HG03457 (cell line): ENCODE measurements at regions not wholly inside any gene's neighbourhood (a gene's known extent, or its start where the extent isn't known, plus 50 kb on each side); places are given as distances from the start of the nearest gene placed in this dataset.

Experiments
- ATAC-seq: cut with Tn5 transposase; IDR thresholded peaks from one replicate; pipeline ENCODE4 v1.9.1; 2021; ENCODE audit warnings: moderate number of reproducible peaks; ENCODE audit not compliant: unreplicated experiment

DNA sequence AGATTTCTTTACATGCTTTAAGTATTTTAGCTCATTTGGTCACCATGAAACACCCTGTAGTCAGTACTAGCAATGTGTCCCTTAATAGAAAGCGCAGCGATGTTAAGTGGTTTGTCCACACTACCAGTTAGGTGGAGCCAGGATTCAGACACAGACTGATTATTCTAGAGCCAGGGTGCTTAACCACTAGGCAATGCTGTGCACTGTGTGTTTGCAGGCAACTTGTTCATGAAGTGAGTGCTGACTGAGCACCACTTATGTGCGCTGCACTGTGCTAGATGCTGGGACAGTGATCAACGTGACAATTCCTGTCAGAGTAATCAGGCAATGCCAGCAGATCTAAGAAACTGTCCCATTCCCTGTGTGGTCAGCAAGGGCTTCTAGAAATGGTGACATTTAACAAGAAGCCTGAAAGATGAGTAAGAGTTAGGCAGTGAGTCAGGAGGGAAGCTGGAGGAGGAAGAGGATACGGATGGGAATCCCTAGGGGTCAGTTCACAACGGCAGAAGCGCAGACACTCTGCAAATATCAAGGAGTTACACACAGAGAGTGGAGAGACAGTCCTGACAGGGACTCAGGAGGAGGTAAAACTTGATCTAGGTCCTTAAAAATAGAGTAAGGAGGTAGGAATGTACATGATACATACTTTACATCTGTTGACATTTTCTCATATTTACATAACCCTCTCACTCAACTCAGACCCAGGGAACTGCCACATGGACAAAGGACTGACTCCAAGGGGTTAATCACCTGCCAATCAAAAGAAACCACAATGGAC is 69.7 kb upstream of the EGR2 start:
- ATAC-seq: no peak

DNA sequence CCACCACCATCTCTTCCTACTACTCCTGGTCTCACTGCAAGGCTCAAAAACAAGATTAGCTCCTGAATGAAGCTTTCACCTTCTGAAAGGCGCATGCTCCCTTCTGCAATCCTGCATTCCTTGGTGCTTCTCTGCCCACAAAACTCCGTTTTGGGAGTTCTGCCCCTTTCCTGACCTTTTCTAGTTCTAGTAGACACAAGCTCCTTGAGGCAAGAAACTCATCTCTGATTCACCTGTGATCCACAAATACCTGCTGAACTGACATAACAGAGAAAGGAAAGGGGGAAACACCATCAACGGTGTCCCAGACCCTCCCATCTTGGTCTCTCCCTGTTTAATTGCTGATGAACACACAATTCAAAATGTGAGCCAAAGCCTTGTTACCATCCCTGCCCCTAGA is 64.0 kb upstream of the EGR2 start:
- no peak for ATAC-seq

DNA sequence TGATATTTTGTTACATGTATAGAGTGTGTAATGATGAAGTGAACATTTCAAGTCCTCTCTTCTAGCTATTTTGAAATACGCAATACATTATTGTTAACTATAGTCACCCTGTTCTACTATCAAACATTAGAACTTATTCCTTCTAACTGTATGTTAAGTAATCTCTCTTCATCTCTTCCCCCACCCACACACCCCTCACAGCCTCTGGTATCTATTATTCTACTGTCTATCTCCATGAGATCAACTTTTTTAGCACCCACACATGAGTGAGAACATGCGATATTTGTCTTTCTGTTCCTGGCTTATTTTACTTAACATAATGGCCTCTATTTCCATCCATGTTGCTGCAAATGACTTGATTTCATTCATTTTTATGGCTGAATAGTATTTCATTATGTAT is 57.7 kb upstream of the EGR2 start:
- no peak for ATAC-seq

DNA sequence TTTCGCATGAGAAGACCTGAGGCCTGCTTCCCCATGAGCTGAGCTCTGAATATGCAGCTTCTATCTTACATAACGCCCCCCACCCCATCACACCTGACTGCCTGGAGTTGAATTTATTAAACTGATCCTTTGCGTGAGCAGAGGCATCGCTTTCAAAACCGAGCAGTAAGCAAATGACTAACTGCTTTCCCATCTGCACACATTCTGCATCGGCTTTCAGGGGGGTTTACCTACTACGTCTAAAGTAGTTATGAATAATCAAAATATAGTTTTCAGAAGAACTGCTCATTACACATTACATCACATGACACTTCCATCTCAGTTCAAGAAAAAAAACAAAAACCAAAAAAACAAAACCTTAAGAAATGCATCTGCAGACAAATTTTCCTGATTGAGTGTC is 54.7 kb upstream of the EGR2 start:
- peak; percentile 81 for ATAC-seq

DNA sequence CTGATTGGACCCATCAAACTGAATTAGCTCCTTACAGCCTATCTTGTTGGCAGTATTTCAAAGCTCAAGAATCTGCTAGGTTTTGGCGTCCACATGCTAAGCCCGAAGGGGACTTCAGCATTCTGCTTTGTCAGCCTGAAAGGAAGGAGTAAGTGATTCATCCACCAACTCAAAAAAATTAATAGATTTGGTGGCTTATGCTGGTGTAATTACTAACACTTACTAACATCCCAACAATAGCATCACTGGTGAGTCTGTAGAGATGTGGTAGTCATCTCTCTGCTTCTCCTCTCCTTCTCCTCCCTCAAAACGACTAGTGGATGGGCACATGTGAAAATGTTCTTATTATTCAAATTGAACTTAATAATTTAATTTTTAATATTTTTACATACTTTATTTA is 53.8 kb upstream of the EGR2 start:
- ATAC-seq: no peak

DNA sequence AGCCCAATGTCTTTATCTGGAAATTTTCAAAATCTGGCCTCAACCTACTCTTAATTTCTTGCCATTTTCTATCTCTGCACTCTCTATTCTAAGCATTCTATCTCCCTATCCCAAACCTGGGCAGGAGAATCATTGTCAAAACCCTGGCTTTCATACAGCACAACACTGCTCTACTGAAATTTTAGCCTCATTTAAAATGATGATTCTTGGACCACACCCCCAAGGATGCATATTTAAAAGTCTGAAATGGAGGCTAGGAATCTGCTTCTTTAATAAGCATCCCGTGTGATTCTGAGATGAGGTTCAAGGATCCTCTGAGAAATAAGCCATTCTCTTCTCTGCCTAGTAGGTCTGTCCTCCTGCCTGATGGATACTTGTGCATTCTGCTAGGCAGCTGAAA is 50.8 kb upstream of the EGR2 start:
- no peak for ATAC-seq

DNA sequence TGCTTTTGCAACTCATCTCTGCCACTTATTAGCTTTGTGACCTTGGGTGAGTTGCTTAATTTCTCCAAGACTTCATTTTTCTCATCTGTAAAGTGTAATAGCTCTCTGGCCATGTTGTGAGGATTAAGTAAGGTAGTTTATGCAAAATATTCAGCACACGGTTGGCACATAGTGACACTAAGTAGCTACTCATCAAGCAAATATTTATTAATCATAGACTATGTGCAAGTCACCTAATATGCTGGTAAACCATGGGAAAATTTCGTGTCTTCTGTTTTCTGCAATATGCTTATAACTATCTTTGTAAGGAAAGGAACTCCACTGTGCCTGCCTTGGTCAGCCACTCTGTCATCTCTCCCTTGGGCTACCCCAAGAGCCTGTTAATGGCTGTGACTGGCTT is 50.3 kb upstream of the EGR2 start:
- no peak for ATAC-seq
